GM12892 (cell line): ENCODE measurements at regions not wholly inside any gene's neighbourhood (a gene's known extent, or its start where the extent isn't known, plus 50 kb on each side); places are given as distances from the start of the nearest gene placed in this dataset.

Source experiments
- POLR2A ChIP-seq: IDR thresholded peaks from 2 replicates; pipeline ENCODE4 v1.6.1; 2011; ENCODE audit warnings: low read depth, low read length, control low read depth
- POLR2AphosphoS5 ChIP-seq: IDR thresholded peaks from 2 replicates; pipeline ENCODE4 v1.6.1; 2011; ENCODE audit warnings: low read depth, low read length, control low read depth

DNA sequence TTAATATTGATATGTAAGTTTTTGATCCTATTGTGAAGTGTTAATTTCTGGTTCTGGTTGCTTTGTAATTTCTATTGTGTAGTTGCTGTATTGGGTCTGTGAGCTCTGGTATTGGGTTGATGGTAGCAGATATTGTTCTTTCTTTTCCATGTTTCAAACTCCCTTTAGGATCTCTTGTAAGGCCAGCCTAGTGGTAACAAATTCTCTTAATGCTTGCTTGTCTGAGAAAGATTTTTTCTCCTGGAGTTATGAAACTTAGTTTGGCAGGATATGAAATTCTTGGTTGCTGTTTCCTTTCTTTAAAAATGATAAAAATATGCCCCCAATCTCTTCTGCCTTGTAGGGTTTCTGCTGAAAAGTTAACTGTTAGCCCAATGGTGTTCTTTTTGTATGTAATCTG lies 268.6 kb upstream of the PLSCR5 start:
- TF ChIP-seq POLR2A (no peak), POLR2AphosphoS5 (no peak)
